Neutrophil (primary cell): ENCODE measurements at regions not wholly inside any gene's neighbourhood (a gene's known extent, or its start where the extent isn't known, plus 50 kb on each side); places are given as distances from the start of the nearest gene placed in this dataset.

Source experiments
- H3K27ac ChIP-seq: fragments of 200-600 bp; sonication (generic); 2 replicates; pipeline ENCODE4 v1.5.1; 2016; ENCODE audit warnings: mild to moderate bottlenecking, moderate library complexity
- H3K27me3 ChIP-seq: fragments of 200-600 bp; sonication (generic); 2 replicates; pipeline ENCODE4 v1.6.0; 2016; ENCODE audit warnings: mild to moderate bottlenecking
- H3K36me3 ChIP-seq: fragments of 200-600 bp; sonication (generic); 2 replicates; pipeline ENCODE4 v1.5.1; 2017
- H3K4me1 ChIP-seq, 2 experiments: fragments of 200-600 bp in 1 of 2; sonication (generic) in 1 of 2; 1 replicate in 1 of 2; 2 replicates in 1 of 2; pipeline versions ENCODE4 v1.5.1 to v1.6.1; 2013 to 2016; ENCODE audit warnings: low read depth in 1 of 2, low read length in 1 of 2, mild to moderate bottlenecking in 1 of 2, moderate library complexity in 1 of 2; ENCODE audit not compliant: control insufficient read depth in 1 of 2, insufficient read depth in 1 of 2
- H3K4me3 ChIP-seq, 2 experiments: fragments of 200-600 bp in 1 of 2; sonication (generic) in 1 of 2; 1 replicate in 1 of 2; 2 replicates in 1 of 2; pipeline ENCODE4 v1.5.1; 2013 to 2016; ENCODE audit warnings: low read depth in 1 of 2, low read length in 1 of 2, mild to moderate bottlenecking in 1 of 2, moderate library complexity in 1 of 2
- H3K9me3 ChIP-seq: fragments of 200-600 bp; sonication (generic); 2 replicates; pipeline ENCODE4 v1.5.1; 2016
- CTCF ChIP-seq: fragments of 200-600 bp; sonication (generic); IDR thresholded peaks from 2 replicates; pipeline ENCODE4 v1.5.1; 2016; ENCODE audit warnings: antibody characterized with exemption

DNA sequence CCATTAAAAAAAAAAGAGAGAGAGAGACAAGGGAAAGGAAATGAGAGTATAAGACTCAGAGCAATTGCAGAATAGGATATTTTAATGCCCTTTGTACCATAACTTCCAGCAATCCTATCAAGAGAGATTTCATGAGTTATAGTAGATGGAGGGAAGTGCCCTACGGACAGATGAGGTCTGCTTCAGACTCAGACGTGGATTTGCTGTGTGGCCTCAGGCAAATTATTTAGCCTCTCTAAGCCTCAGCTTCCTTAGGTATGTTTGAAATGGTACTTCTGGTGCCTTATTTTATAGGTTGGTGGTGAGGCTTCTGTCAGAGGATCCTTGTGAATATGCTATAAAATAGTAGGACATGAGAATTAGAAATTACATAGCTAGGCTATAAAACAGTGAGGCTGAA is 448.2 kb downstream of the EDEM1 start:
- Histone ChIP-seq H3K36me3 (no peaks in the 10 kb centered on the region), H3K27me3 (no peaks in the 10 kb centered on the region), H3K27ac (no peak overlapping the region), H3K9me3 (no peaks in the 10 kb centered on the region), H3K4me1 (no peaks in the 10 kb centered on the region), H3K4me3 (no peak overlapping the region)
- TF ChIP-seq CTCF = no peak

DNA sequence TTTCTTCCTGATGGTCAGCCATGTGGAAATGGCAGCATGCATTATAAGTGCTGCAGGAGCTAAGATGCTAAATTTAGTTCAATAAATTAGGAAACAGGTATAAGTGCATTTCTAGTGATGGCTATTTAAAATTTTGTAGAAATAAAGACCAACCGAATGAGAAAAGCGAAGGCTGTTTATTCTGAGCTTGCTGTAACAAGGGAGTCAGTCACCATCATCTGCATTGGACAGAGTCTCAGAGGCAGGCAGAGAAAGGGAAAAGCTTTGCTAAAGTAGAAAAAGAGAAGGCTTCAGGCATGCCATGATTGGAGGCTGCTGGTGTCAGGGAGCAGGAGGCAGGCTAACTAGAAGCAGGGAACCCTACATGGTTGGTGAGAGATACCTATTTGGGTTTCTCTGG is 451.0 kb downstream of the EDEM1 start:
- Histone ChIP-seq H3K36me3 (no peaks in the 10 kb centered on the region), H3K27ac (no peak overlapping the region), H3K27me3 (no peaks in the 10 kb centered on the region), H3K4me3 (no peak overlapping the region), H3K9me3 (no peaks in the 10 kb centered on the region), H3K4me1 (no peaks in the 10 kb centered on the region)
- TF ChIP-seq CTCF = no peak

DNA sequence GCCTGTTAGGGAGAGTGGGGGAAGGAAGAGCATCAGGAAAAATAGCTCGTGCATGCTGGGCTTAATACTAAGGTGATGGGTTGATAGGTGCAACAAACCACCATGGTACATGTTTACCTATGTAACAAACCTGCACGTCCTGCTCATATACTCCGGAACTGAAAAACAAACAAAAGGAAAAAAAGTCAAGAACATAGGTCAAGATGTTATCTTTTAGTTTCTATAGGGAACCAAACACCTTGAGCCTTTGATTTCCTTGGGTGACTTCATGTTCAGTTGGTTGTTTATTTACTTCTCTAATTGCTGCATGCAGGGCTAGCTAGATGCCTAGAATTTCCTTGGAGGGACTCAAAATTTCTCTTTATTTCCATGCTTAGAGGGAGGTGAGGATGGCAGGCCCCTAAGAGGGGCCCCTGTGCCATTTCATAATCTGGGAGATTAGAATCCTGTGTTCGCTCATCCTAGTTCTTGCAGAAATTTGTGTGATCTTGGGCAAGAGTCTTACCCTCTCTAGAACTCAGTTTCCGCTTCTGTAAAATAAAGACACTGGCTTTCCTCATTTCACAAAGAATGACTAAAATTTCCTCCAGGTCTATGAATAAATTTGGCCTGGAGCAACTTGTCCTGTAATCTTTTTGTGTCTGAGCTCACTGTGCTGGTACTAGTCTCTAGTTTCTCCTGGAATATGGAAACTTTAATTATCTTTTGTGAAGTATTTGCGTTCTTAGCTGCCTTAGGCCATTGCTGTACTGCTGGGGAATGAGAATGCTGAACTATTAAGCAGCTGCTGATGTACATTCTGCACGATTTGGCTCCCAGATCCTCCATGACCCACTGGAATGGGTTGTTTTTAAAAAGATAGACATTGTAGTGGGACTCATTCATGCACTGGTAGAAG is 457.5 kb downstream of the EDEM1 start:
- no peak for TF ChIP-seq CTCF
- H3K27ac ChIP-seq = peak overlapping the region; percentile 41
- no peaks in the 10 kb centered on the region for H3K9me3 ChIP-seq
- no peaks in the 10 kb centered on the region for H3K27me3 ChIP-seq
- peaks cover 0 to 8% of the 10 kb centered on the region in 2 experiments for H3K4me1 ChIP-seq
- no peak overlapping the region for H3K4me3 ChIP-seq
- H3K36me3 ChIP-seq = no peaks in the 10 kb centered on the region

GRCh38 chr3:5645692-5646410 is 458.3 kb downstream of the EDEM1 start:
- Histone ChIP-seq H3K4me1 (peaks cover 0 to 8% of the 10 kb centered on the region in 2 experiments), H3K4me3 (no peak overlapping the region), H3K9me3 (no peaks in the 10 kb centered on the region), H3K36me3 (no peaks in the 10 kb centered on the region), H3K27me3 (no peaks in the 10 kb centered on the region), H3K27ac (peak overlapping the region; percentile 41)
- no peak for TF ChIP-seq CTCF

GRCh38 chr3:5650303-5650702 is 462.8 kb downstream of the EDEM1 start:
- no peaks in the 10 kb centered on the region for H3K9me3 ChIP-seq
- H3K27me3 ChIP-seq = no peaks in the 10 kb centered on the region
- no peaks in the 10 kb centered on the region for H3K36me3 ChIP-seq
- no peak for TF ChIP-seq CTCF
- H3K4me3 ChIP-seq = no peak overlapping the region
- no peak overlapping the region for H3K27ac ChIP-seq
- H3K4me1 ChIP-seq = peaks cover 0 to 6% of the 10 kb centered on the region in 2 experiments
